ENCODE measurements at regions not wholly inside any gene's neighbourhood (a gene's known extent, or its start where the extent isn't known, plus 50 kb on each side); places are given as distances from the start of the nearest gene placed in this dataset.

- no peak for DNase-seq (ENCODE audit: low spot score)
- no peak overlapping the region for H3K27ac Mint-ChIP-seq
- H3K27me3 ChIP-seq (ENCODE audit: insufficient read depth) = no peaks in the 10 kb centered on the region
- TF ChIP-seq ZNF462 (CRISPR knock-in tag; IDR thresholded peaks at IDR 0.05) (no peak), POLR2AphosphoS5 (IDR thresholded peaks at IDR 0.05; ENCODE audit: low read depth) (no peak), STAT1 (IDR thresholded peaks at IDR 0.05; ENCODE audit: unreplicated experiment) (no peak), NANOG (IDR thresholded peaks at IDR 0.05; ENCODE audit: borderline replicate concordance) (no peak)
- H3K4me1 ChIP-seq (ENCODE audit: insufficient read depth) = no peaks in the 10 kb centered on the region
- peaks cover 4% of the 10 kb centered on the region; the same call in 1 of the 2 replicates for H3K9me2 ChIP-seq (ENCODE audit: insufficient read depth)
- H3K36me3 Mint-ChIP-seq (ENCODE audit: low read depth) = peaks cover 3% of the 10 kb centered on the region; the same call in 1 of the 3 replicates
- no peak overlapping the region for H3K4me3 Mint-ChIP-seq
- H3K27me3 Mint-ChIP-seq (ENCODE audit: insufficient read depth, low read depth, poor library complexity) = peaks cover 3% of the 10 kb centered on the region
- ATAC-seq = no peak
- H3K36me3 ChIP-seq (ENCODE audit: insufficient read depth) = no peaks in the 10 kb centered on the region
- H3K27ac ChIP-seq (ENCODE audit: low read depth) = no peak overlapping the region
- H3K4me1 Mint-ChIP-seq = no peaks in the 10 kb centered on the region
- H2AFZ ChIP-seq = no peak overlapping the region
- H3K4me3 ChIP-seq = no peak overlapping the region
- H3K79me2 ChIP-seq (replicated peaks; ENCODE audit: insufficient read depth) = no peaks in the 10 kb centered on the region
- no peaks in the 10 kb centered on the region for H3F3A ChIP-seq (replicated peaks; ENCODE audit: low read depth)
- H3K9me3 Mint-ChIP-seq = peaks cover 23% of the 10 kb centered on the region
- H4K20me1 ChIP-seq (replicated peaks; ENCODE audit: insufficient read depth) = no peaks in the 10 kb centered on the region
- H3K4me2 ChIP-seq = no peak overlapping the region
Measured at GRCh38 chr9:87077986-87078385, 130.7 kb upstream of the GAS1 start.

GRCh38 chr9:87080512-87081264, 133.4 kb upstream of the GAS1 start:
- peak; percentile 72 for ATAC-seq
- H3K27ac Mint-ChIP-seq = no peak overlapping the region
- H3K36me3 Mint-ChIP-seq (ENCODE audit: low read depth) = peaks cover 3% of the 10 kb centered on the region; the same call in 1 of the 3 replicates
- H3K4me2 ChIP-seq = no peak overlapping the region
- H2AFZ ChIP-seq = no peak overlapping the region
- H3K4me3 ChIP-seq = no peak overlapping the region
- no peaks in the 10 kb centered on the region for H3K4me1 ChIP-seq (ENCODE audit: insufficient read depth)
- H3K36me3 ChIP-seq (ENCODE audit: insufficient read depth) = no peaks in the 10 kb centered on the region
- no peaks in the 10 kb centered on the region for H3K79me2 ChIP-seq (replicated peaks; ENCODE audit: insufficient read depth)
- H3K9me3 Mint-ChIP-seq = peaks cover 23% of the 10 kb centered on the region
- H3K27me3 Mint-ChIP-seq (ENCODE audit: insufficient read depth, low read depth, poor library complexity) = no peaks in the 10 kb centered on the region
- no peaks in the 10 kb centered on the region for H3K27me3 ChIP-seq (ENCODE audit: insufficient read depth)
- H4K20me1 ChIP-seq (replicated peaks; ENCODE audit: insufficient read depth) = no peaks in the 10 kb centered on the region
- peak; percentile 28 for DNase-seq (ENCODE audit: low spot score)
- no peaks in the 10 kb centered on the region; the same call in 2 of the 3 replicates for H3K4me1 Mint-ChIP-seq
- H3F3A ChIP-seq (replicated peaks; ENCODE audit: low read depth) = no peaks in the 10 kb centered on the region
- no peak overlapping the region for H3K27ac ChIP-seq (ENCODE audit: low read depth)
- no peaks in the 10 kb centered on the region for H3K9me2 ChIP-seq (ENCODE audit: insufficient read depth)
- H3K4me3 Mint-ChIP-seq = no peak overlapping the region
- no peak for TF ChIP-seq ZNF462 (CRISPR knock-in tag; IDR thresholded peaks at IDR 0.05)
